ENCODE measurements at regions not wholly inside any gene's neighbourhood (a gene's known extent, or its start where the extent isn't known, plus 50 kb on each side); places are given as distances from the start of the nearest gene placed in this dataset.

DNA sequence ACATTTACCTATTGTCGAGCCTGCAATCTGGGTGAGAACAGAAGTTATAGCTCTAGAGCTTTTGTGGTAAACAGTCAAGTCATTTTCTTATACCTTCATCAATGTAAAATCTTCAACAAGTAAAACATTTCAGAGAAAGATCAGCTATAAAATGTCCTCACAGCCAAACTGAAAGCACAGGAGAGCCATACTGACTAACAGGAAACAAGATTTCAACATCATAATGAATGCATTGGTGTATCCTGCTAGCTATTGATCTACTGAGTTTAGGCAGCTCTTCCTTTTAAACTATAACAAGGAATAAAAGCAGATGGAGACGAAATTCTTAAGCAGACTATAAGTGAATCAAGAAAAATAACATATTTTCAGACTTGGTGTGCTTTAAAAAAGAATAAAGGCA is 1522.9 kb upstream of the WWC1 start:
- dilution Hi-C loops (cut with MboI; ENCODE audit: extremely low pct_ligation_motif_present, low sequenced_read_pairs) = no loop called here
- no peak overlapping the region for H2AFZ ChIP-seq (ENCODE audit: low read depth, low read length)
- H3K79me2 ChIP-seq (ENCODE audit: control insufficient read depth, insufficient read depth, low read length) = no peaks in the 10 kb centered on the region
- no peak overlapping the region for H3K4me2 ChIP-seq (ENCODE audit: insufficient read depth, low read length)
- H3K4me1 ChIP-seq (ENCODE audit: control insufficient read depth, extremely low read depth, insufficient read depth, low read length) = no peaks in the 10 kb centered on the region
- H3K9me1 ChIP-seq (replicated peaks; ENCODE audit: control insufficient read depth, extremely low read depth, insufficient read depth, low read length) = no peaks in the 10 kb centered on the region
- no peaks in the 10 kb centered on the region for H4K20me1 ChIP-seq (replicated peaks; ENCODE audit: control insufficient read depth, extremely low read depth, insufficient read depth, low read length)
- intact Hi-C loops (cut with micrococcal nuclease) = no loop called here
- no TSS peak for BruUV-seq (replicated peaks)
- TF ChIP-seq, protein P1, sequence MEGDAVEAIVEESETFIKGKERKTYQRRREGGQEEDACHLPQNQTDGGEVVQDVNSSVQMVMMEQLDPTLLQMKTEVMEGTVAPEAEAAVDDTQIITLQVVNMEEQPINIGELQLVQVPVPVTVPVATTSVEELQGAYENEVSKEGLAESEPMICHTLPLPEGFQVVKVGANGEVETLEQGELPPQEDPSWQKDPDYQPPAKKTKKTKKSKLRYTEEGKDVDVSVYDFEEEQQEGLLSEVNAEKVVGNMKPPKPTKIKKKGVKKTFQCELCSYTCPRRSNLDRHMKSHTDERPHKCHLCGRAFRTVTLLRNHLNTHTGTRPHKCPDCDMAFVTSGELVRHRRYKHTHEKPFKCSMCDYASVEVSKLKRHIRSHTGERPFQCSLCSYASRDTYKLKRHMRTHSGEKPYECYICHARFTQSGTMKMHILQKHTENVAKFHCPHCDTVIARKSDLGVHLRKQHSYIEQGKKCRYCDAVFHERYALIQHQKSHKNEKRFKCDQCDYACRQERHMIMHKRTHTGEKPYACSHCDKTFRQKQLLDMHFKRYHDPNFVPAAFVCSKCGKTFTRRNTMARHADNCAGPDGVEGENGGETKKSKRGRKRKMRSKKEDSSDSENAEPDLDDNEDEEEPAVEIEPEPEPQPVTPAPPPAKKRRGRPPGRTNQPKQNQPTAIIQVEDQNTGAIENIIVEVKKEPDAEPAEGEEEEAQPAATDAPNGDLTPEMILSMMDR (IDR thresholded peaks at IDR 0.05; ENCODE audit: extremely low read depth in 1 of 2, insufficient read depth in 1 of 2, low read depth in 1 of 2, low read length in 2 of 2) = no peak
- H3K9me3 ChIP-seq (replicated peaks; ENCODE audit: control insufficient read depth, insufficient read depth, low read length) = peaks cover 2% of the 10 kb centered on the region
- no peak overlapping the region for H3K27ac ChIP-seq (ENCODE audit: insufficient read depth, low read depth, low read length)
- ChIA-PET CTCF (no interaction called here), POLR2A (no interaction called here)
- H3K36me3 ChIP-seq (ENCODE audit: control insufficient read depth in 2 of 2, extremely low read depth in 1 of 2, insufficient read depth in 2 of 2, low read length in 2 of 2) = no peaks in the 10 kb centered on the region
- FAIRE-seq = no peak
- H3K4me3 ChIP-seq (replicated peaks in 1 of 3; ENCODE audit: insufficient read depth in 1 of 3, low read depth in 1 of 3, low read length in 3 of 3) = no peak overlapping the region
- H3K27me3 ChIP-seq (ENCODE audit: control insufficient read depth in 2 of 2, insufficient read depth in 2 of 2, low read length in 2 of 2) = no peaks in the 10 kb centered on the region
- DNase-seq (ENCODE audit: low read depth, low spot score) = no peak
- no peak overlapping the region for H3K9ac ChIP-seq (replicated peaks; ENCODE audit: extremely low read depth, insufficient read depth, low read length)

DNA sequence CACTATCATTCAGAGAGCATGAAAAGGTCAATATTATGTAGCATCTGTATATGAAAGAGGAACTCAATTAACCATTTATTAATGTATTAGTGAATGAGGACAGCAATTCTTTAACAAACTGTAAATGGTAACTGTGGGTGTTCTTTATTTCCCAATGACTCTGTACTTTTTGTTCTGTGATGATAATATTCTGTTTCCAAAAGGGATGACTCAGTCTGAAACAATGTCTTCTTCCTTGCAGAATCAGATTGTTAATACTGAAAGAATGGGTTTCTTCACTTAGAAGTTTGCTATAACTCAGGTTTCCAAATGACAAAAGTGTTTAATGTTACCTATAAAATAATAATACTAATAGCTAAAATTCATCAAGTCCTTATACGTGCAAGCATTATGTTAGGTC is 1518.7 kb upstream of the WWC1 start:
- TF ChIP-seq, protein P2, sequence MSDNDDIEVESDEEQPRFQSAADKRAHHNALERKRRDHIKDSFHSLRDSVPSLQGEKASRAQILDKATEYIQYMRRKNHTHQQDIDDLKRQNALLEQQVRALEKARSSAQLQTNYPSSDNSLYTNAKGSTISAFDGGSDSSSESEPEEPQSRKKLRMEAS (IDR thresholded peaks at IDR 0.05; ENCODE audit: insufficient read depth, insufficient read length) = no peak
- no peak overlapping the region for H2AFZ ChIP-seq (ENCODE audit: low read depth, low read length)
- no peak overlapping the region for H3K4me3 ChIP-seq (replicated peaks in 1 of 3; ENCODE audit: insufficient read depth in 1 of 3, low read depth in 1 of 3, low read length in 3 of 3)
- DNase-seq (ENCODE audit: low read depth, low spot score) (no peak), FAIRE-seq (no peak)
- dilution Hi-C loops (cut with MboI; ENCODE audit: extremely low pct_ligation_motif_present, low sequenced_read_pairs) = no loop called here
- H3K27ac ChIP-seq (ENCODE audit: insufficient read depth, low read depth, low read length) = no peak overlapping the region
- H3K9ac ChIP-seq (replicated peaks; ENCODE audit: extremely low read depth, insufficient read depth, low read length) = no peak overlapping the region
- peaks cover 2% of the 10 kb centered on the region for H3K9me3 ChIP-seq (replicated peaks; ENCODE audit: control insufficient read depth, insufficient read depth, low read length)
- no peaks in the 10 kb centered on the region for H3K27me3 ChIP-seq (ENCODE audit: control insufficient read depth in 2 of 2, insufficient read depth in 2 of 2, low read length in 2 of 2)
- intact Hi-C loops (cut with micrococcal nuclease) = no loop called here
- no TSS peak for BruUV-seq (replicated peaks)
- H3K4me2 ChIP-seq (ENCODE audit: insufficient read depth, low read length) = no peak overlapping the region
- H3K79me2 ChIP-seq (ENCODE audit: control insufficient read depth, insufficient read depth, low read length) = no peaks in the 10 kb centered on the region
- H4K20me1 ChIP-seq (replicated peaks; ENCODE audit: control insufficient read depth, extremely low read depth, insufficient read depth, low read length) = no peaks in the 10 kb centered on the region
- CTCF ChIA-PET = no interaction called here
- POLR2A ChIA-PET = no interaction called here
- no peaks in the 10 kb centered on the region for H3K36me3 ChIP-seq (ENCODE audit: control insufficient read depth in 2 of 2, extremely low read depth in 1 of 2, insufficient read depth in 2 of 2, low read length in 2 of 2)
- H3K4me1 ChIP-seq (ENCODE audit: control insufficient read depth, extremely low read depth, insufficient read depth, low read length) = no peaks in the 10 kb centered on the region
- H3K9me1 ChIP-seq (replicated peaks; ENCODE audit: control insufficient read depth, extremely low read depth, insufficient read depth, low read length) = no peaks in the 10 kb centered on the region

All from endothelial cell of umbilical vein (primary cell).